Body of pancreas (tissue), 4 donors: ENCODE measurements at regions not wholly inside any gene's neighbourhood (a gene's known extent, or its start where the extent isn't known, plus 50 kb on each side); places are given as distances from the start of the nearest gene placed in this dataset.

Source experiments
- POLR2A ChIP-seq, 3 donors: fragments of 450-650 bp; IDR thresholded peaks; one replicate each; pipeline ENCODE4 v1.6.1; 2016; ENCODE audit warnings: antibody characterized with exemption in 3 of 3, mild to moderate bottlenecking in 2 of 3
- TF ChIP-seq, protein P1 (sequence below), 7 experiments: fragments of 450-650 bp in 4 of 7; fragments of 200-600 bp in 3 of 7; sonication (generic) in 3 of 7; IDR thresholded peaks; one replicate each; pipeline ENCODE4 v1.5.1; 2016 to 2019; ENCODE audit warnings: antibody characterized with exemption in 7 of 7

DNA sequence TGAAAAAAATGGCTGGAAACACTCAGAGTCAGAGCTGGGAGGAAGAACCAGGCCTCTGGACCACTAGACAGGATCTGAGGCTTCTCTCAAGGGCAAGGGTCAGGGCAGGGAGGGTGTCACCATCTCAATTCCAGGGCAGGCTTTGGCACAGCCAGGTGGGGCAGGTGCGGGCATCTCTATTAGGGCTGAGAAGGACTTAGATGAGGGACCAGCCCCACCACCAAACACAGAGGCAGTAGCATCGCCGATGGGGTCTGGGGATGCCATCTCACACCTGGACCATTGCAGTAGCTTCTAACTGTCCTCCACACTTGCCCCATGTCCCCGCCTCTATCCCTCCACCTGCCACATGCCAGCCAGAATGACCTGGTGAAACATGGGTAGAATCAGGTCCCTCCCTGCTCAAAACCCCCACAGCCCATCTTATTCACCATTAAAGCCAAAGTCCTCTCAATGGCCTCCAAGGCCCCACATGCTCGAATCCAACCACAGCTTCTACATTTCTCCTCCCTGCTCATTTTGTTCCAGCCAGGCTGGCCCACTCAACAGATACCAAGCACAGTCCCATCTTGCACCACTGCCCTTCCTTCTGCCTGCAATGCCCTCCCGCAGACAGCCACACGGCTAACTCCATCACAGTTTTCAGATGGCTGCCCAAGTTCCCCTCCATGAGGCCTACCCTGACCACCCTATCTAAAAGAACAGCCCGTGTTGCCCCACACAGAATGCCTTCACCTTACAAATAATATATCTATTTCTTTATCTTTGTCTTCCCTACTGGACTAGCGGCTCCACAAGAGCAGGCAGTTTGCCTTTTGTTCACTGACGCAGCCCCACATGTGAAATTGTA is 177.4 kb downstream of the SMAD2 start:
- TF ChIP-seq, protein P1, sequence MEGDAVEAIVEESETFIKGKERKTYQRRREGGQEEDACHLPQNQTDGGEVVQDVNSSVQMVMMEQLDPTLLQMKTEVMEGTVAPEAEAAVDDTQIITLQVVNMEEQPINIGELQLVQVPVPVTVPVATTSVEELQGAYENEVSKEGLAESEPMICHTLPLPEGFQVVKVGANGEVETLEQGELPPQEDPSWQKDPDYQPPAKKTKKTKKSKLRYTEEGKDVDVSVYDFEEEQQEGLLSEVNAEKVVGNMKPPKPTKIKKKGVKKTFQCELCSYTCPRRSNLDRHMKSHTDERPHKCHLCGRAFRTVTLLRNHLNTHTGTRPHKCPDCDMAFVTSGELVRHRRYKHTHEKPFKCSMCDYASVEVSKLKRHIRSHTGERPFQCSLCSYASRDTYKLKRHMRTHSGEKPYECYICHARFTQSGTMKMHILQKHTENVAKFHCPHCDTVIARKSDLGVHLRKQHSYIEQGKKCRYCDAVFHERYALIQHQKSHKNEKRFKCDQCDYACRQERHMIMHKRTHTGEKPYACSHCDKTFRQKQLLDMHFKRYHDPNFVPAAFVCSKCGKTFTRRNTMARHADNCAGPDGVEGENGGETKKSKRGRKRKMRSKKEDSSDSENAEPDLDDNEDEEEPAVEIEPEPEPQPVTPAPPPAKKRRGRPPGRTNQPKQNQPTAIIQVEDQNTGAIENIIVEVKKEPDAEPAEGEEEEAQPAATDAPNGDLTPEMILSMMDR (IDR thresholded peaks at IDR 0.05): no peak
- TF ChIP-seq POLR2A (IDR thresholded peaks at IDR 0.05): no peak
